ENCODE measurements at regions not wholly inside any gene's neighbourhood (a gene's known extent, or its start where the extent isn't known, plus 50 kb on each side); places are given as distances from the start of the nearest gene placed in this dataset.

GRCh38 chr11:24155792-24156191, 341.1 kb upstream of the LUZP2 start:
- Histone ChIP-seq H3K36me3 (no peaks in the 10 kb centered on the region), H3K9me3 (no peaks in the 10 kb centered on the region), H3K4me3 (no peak overlapping the region), H3K27ac (no peak overlapping the region), H3K4me1 (no peaks in the 10 kb centered on the region), H3K27me3 (no peaks in the 10 kb centered on the region)
- no peak for TF ChIP-seq POLR2AphosphoS5 (IDR thresholded peaks at IDR 0.05; ENCODE audit: insufficient read depth in 1 of 2, low read depth in 1 of 2)
- no peak for TF ChIP-seq CTCF (IDR thresholded peaks at IDR 0.05)
- TF ChIP-seq POLR2A (IDR thresholded peaks at IDR 0.05): no peak
- DNase-seq (ENCODE audit: extremely low spot score in 2 of 2): no peak
- intact Hi-C loops (cut with DNase I): no loop called here

- DNase-seq (ENCODE audit: extremely low spot score in 2 of 2): no peak
- no peak overlapping the region for H3K27ac ChIP-seq
- intact Hi-C loops (cut with DNase I): no loop called here
- no peaks in the 10 kb centered on the region for H3K36me3 ChIP-seq
- H3K4me3 ChIP-seq: no peak overlapping the region
- no peaks in the 10 kb centered on the region for H3K9me3 ChIP-seq
- H3K27me3 ChIP-seq: no peaks in the 10 kb centered on the region
- TF ChIP-seq CTCF (IDR thresholded peaks at IDR 0.05) (no peak), POLR2A (IDR thresholded peaks at IDR 0.05) (no peak), POLR2AphosphoS5 (IDR thresholded peaks at IDR 0.05; ENCODE audit: insufficient read depth in 1 of 2, low read depth in 1 of 2) (no peak)
- no peaks in the 10 kb centered on the region for H3K4me1 ChIP-seq
These were observed 339.5 kb upstream of the LUZP2 start for GRCh38 chr11:24157316-24157715.

GRCh38 chr11:24161587-24161986, 335.3 kb upstream of the LUZP2 start:
- H3K4me3 ChIP-seq: no peak overlapping the region
- H3K27ac ChIP-seq: no peak overlapping the region
- no peaks in the 10 kb centered on the region for H3K27me3 ChIP-seq
- no peaks in the 10 kb centered on the region for H3K36me3 ChIP-seq
- no peak for DNase-seq (ENCODE audit: extremely low spot score in 2 of 2)
- TF ChIP-seq CTCF (IDR thresholded peaks at IDR 0.05) (no peak), POLR2A (IDR thresholded peaks at IDR 0.05) (no peak), POLR2AphosphoS5 (IDR thresholded peaks at IDR 0.05; ENCODE audit: insufficient read depth in 1 of 2, low read depth in 1 of 2) (no peak)
- intact Hi-C loops (cut with DNase I): no loop called here
- H3K9me3 ChIP-seq: no peaks in the 10 kb centered on the region
- H3K4me1 ChIP-seq: no peaks in the 10 kb centered on the region

- no peak for DNase-seq (ENCODE audit: extremely low spot score in 2 of 2)
- Histone ChIP-seq H3K27ac (no peak overlapping the region), H3K27me3 (no peaks in the 10 kb centered on the region), H3K4me1 (no peaks in the 10 kb centered on the region), H3K36me3 (no peaks in the 10 kb centered on the region), H3K9me3 (no peaks in the 10 kb centered on the region), H3K4me3 (no peak overlapping the region)
- intact Hi-C loops (cut with DNase I): no loop called here
- no peak for TF ChIP-seq POLR2A (IDR thresholded peaks at IDR 0.05)
- no peak for TF ChIP-seq POLR2AphosphoS5 (IDR thresholded peaks at IDR 0.05; ENCODE audit: insufficient read depth in 1 of 2, low read depth in 1 of 2)
These were observed 333.7 kb upstream of the LUZP2 start for GRCh38 chr11:24163146-24163545.

- no peaks in the 10 kb centered on the region for H3K9me3 ChIP-seq
- intact Hi-C loops (cut with DNase I): no loop called here
These were observed 333.0 kb upstream of the LUZP2 start for GRCh38 chr11:24163841-24164240.

More at GRCh38 chr11:24163841-24164240, 333.0 kb upstream of the LUZP2 start:
- H3K27me3 ChIP-seq: no peaks in the 10 kb centered on the region
- no peaks in the 10 kb centered on the region for H3K36me3 ChIP-seq
- DNase-seq (ENCODE audit: extremely low spot score in 2 of 2): no peak
- no peak overlapping the region for H3K4me3 ChIP-seq
- TF ChIP-seq CTCF (IDR thresholded peaks at IDR 0.05): no peak
- no peak for TF ChIP-seq POLR2A (IDR thresholded peaks at IDR 0.05)
- no peak for TF ChIP-seq POLR2AphosphoS5 (IDR thresholded peaks at IDR 0.05; ENCODE audit: insufficient read depth in 1 of 2, low read depth in 1 of 2)
- H3K27ac ChIP-seq: no peak overlapping the region
- no peaks in the 10 kb centered on the region for H3K4me1 ChIP-seq
